ENCODE measurements at regions not wholly inside any gene's neighbourhood (a gene's known extent, or its start where the extent isn't known, plus 50 kb on each side); places are given as distances from the start of the nearest gene placed in this dataset.

- BruUV-seq (replicated peaks) = no TSS peak
- Histone ChIP-seq H3K27me3 (ENCODE audit: insufficient read depth, low read length) (no peaks in the 10 kb centered on the region), H3K4me2 (ENCODE audit: low read length) (no peak overlapping the region), H3K9ac (ENCODE audit: low read length) (no peak overlapping the region), H3K9me2 (ENCODE audit: insufficient read depth) (no peaks in the 10 kb centered on the region), H3K79me2 (ENCODE audit: insufficient read depth, low read length) (no peaks in the 10 kb centered on the region), H3K4me1 (ENCODE audit: control insufficient read depth in 1 of 2, insufficient read depth in 2 of 2, low read length in 2 of 2) (peaks cover 3 to 9% of the 10 kb centered on the region in 2 experiments; a peak in 3 of 4 replicates), H2AFZ (ENCODE audit: low read depth, low read length, poor library complexity, severe bottlenecking) (no peak overlapping the region), H3K27ac (ENCODE audit: low read depth, low read length) (no peak overlapping the region), H3K4me3 (replicated peaks in 1 of 2; ENCODE audit: low read depth in 1 of 2, low read length in 2 of 2) (no peak overlapping the region), H3K9me3 (ENCODE audit: control insufficient read depth in 1 of 2, insufficient read depth in 1 of 2, low read depth in 1 of 2, low read length in 2 of 2) (no peaks in the 10 kb centered on the region), H3K36me3 (ENCODE audit: control insufficient read depth in 1 of 2, insufficient read depth in 2 of 2, low read length in 2 of 2) (no peaks in the 10 kb centered on the region), H4K20me1 (ENCODE audit: insufficient read depth) (no peaks in the 10 kb centered on the region)
- intact Hi-C loops (cut with micrococcal nuclease) = no loop called here
- POLR2A ChIA-PET = no interaction called here
- TF ChIP-seq TCF7L2 (IDR thresholded peaks at IDR 0.05; ENCODE audit: borderline replicate concordance, extremely low read depth, insufficient read depth, insufficient read length) (no peak), ZFX (IDR thresholded peaks at IDR 0.05) (no peak), EGR1 (IDR thresholded peaks at IDR 0.05; ENCODE audit: low read depth) (no peak), SRF (IDR thresholded peaks at IDR 0.05; ENCODE audit: low read depth) (no peak), REST (IDR thresholded peaks at IDR 0.05; ENCODE audit: low read depth) (no peak), YY1 (IDR thresholded peaks at IDR 0.05; ENCODE audit: extremely low read depth, insufficient replicate concordance, low read depth, low read length) (no peak), ATF3 (IDR thresholded peaks at IDR 0.05) (no peak)
- no peak for DNase-seq (ENCODE audit: low read depth, low spot score)
- no peak for ATAC-seq
- CTCF ChIA-PET = no interaction called here
- RAD21 ChIA-PET (ENCODE audit: low non-redundant PET in 1 of 2, low total read pairs in 2 of 2, uncharacterized antibody in 2 of 2, unreplicated experiment in 2 of 2) = no interaction called here
Measured at GRCh38 chr2:204255526-204255925, 289.7 kb upstream of the PARD3B start.
